IMR-90 (cell line): ENCODE measurements at regions not wholly inside any gene's neighbourhood (a gene's known extent, or its start where the extent isn't known, plus 50 kb on each side); places are given as distances from the start of the nearest gene placed in this dataset.
A peak's percentile ranks its signal among the peaks of the same experiment; 100 is the strongest.

ENCODE experiments used
- BHLHE40 ChIP-seq: fragments of 150-350 bp; IDR thresholded peaks from 2 replicates; pipeline ENCODE4 v1.6.1; 2016; ENCODE audit warnings: mild to moderate bottlenecking, low read depth, low read length
- CEBPB ChIP-seq: IDR thresholded peaks from 2 replicates; pipeline ENCODE4 v1.6.1; 2012; ENCODE audit warnings: low read depth, low read length, improper control_type of control experiment
- CHD1 ChIP-seq: IDR thresholded peaks from 2 replicates; pipeline ENCODE4 v1.6.1; 2012; ENCODE audit warnings: low read depth, low read length, improper control_type of control experiment
- FOS ChIP-seq: fragments of 150-350 bp; IDR thresholded peaks from 2 replicates; pipeline ENCODE4 v1.6.1; 2016; ENCODE audit warnings: low read depth, low read length
- MAFK ChIP-seq: IDR thresholded peaks from 2 replicates; pipeline ENCODE4 v1.6.1; 2012; ENCODE audit warnings: low read depth, low read length, improper control_type of control experiment
- MAZ ChIP-seq: IDR thresholded peaks from 2 replicates; pipeline ENCODE4 v1.6.1; 2012; ENCODE audit warnings: low read depth, mild to moderate bottlenecking, low read length, improper control_type of control experiment, moderate library complexity, borderline replicate concordance
- NFE2L2 ChIP-seq: fragments of 150-350 bp; IDR thresholded peaks from 2 replicates; pipeline ENCODE4 v1.6.1; 2016; ENCODE audit warnings: low read depth, mild to moderate bottlenecking, low read length
- POLR2A ChIP-seq: IDR thresholded peaks from 2 replicates; pipeline ENCODE4 v1.6.1; 2012; ENCODE audit warnings: mild to moderate bottlenecking, low read depth, low read length
- RCOR1 ChIP-seq: IDR thresholded peaks from 2 replicates; pipeline ENCODE4 v1.6.1; 2012; ENCODE audit warnings: mild to moderate bottlenecking, low read length, improper control_type of control experiment; ENCODE audit not compliant: insufficient replicate concordance
- RFX5 ChIP-seq: IDR thresholded peaks from 2 replicates; pipeline ENCODE4 v1.8.0; 2012; ENCODE audit warnings: low read depth, mild to moderate bottlenecking, low read length, moderate library complexity
- SMC3 ChIP-seq: fragments of 150-350 bp; IDR thresholded peaks from 2 replicates; pipeline ENCODE4 v1.6.1; 2016; ENCODE audit warnings: low read depth, mild to moderate bottlenecking, antibody characterized with exemption, low read length, moderate library complexity
- TF ChIP-seq, protein P1 (sequence below): conservative IDR thresholded peaks from 2 replicates; pipeline ENCODE4 v1.5.1; 2012; ENCODE audit warnings: mild to moderate bottlenecking, low read depth, low read length, improper control_type of control experiment
- TF ChIP-seq, protein P2 (sequence below): fragments of 150-350 bp; IDR thresholded peaks from 2 replicates; pipeline ENCODE4 v1.6.1; 2016; ENCODE audit warnings: low read depth, mild to moderate bottlenecking, low read length, moderate library complexity, borderline replicate concordance

DNA sequence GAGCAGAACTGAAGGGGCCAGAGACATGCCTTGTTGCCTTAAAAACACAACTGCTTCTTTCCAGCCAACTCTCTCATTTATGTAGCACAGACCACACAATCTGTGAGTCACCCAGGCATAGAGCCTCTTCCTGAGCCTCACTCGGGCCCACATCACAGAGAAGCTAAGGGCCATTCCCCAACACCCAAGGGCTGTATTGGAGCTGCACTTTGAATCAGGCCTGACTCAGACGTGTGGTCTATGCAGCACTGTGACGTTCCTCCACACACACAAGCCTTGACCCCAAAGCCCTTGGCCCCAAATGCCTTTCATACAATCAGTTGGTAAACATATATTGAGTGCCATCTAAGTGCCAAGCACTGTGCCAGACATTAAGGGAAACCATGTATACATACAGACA lies 308.9 kb upstream of the DYNLRB2 start:
- TF ChIP-seq MAZ (no peak), SMC3 (peak; percentile 15; the same call in 1 of the 2 replicates), POLR2A (no peak), RFX5 (no peak), BHLHE40 (0 out of 2 replicates have a peak, but pooled peaks have one; percentile 23), FOS (peak; percentile 78), CEBPB (no peak), NFE2L2 (no peak), MAFK (no peak), CHD1 (no peak), RCOR1 (peak; percentile 52)
- TF ChIP-seq, protein P1, sequence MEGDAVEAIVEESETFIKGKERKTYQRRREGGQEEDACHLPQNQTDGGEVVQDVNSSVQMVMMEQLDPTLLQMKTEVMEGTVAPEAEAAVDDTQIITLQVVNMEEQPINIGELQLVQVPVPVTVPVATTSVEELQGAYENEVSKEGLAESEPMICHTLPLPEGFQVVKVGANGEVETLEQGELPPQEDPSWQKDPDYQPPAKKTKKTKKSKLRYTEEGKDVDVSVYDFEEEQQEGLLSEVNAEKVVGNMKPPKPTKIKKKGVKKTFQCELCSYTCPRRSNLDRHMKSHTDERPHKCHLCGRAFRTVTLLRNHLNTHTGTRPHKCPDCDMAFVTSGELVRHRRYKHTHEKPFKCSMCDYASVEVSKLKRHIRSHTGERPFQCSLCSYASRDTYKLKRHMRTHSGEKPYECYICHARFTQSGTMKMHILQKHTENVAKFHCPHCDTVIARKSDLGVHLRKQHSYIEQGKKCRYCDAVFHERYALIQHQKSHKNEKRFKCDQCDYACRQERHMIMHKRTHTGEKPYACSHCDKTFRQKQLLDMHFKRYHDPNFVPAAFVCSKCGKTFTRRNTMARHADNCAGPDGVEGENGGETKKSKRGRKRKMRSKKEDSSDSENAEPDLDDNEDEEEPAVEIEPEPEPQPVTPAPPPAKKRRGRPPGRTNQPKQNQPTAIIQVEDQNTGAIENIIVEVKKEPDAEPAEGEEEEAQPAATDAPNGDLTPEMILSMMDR, result no peak
- TF ChIP-seq, protein P2, sequence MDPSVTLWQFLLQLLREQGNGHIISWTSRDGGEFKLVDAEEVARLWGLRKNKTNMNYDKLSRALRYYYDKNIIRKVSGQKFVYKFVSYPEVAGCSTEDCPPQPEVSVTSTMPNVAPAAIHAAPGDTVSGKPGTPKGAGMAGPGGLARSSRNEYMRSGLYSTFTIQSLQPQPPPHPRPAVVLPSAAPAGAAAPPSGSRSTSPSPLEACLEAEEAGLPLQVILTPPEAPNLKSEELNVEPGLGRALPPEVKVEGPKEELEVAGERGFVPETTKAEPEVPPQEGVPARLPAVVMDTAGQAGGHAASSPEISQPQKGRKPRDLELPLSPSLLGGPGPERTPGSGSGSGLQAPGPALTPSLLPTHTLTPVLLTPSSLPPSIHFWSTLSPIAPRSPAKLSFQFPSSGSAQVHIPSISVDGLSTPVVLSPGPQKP, result no peak
